ENCODE measurements at regions not wholly inside any gene's neighbourhood (a gene's known extent, or its start where the extent isn't known, plus 50 kb on each side); places are given as distances from the start of the nearest gene placed in this dataset.

- TF ChIP-seq, protein P1, sequence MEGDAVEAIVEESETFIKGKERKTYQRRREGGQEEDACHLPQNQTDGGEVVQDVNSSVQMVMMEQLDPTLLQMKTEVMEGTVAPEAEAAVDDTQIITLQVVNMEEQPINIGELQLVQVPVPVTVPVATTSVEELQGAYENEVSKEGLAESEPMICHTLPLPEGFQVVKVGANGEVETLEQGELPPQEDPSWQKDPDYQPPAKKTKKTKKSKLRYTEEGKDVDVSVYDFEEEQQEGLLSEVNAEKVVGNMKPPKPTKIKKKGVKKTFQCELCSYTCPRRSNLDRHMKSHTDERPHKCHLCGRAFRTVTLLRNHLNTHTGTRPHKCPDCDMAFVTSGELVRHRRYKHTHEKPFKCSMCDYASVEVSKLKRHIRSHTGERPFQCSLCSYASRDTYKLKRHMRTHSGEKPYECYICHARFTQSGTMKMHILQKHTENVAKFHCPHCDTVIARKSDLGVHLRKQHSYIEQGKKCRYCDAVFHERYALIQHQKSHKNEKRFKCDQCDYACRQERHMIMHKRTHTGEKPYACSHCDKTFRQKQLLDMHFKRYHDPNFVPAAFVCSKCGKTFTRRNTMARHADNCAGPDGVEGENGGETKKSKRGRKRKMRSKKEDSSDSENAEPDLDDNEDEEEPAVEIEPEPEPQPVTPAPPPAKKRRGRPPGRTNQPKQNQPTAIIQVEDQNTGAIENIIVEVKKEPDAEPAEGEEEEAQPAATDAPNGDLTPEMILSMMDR (IDR thresholded peaks at IDR 0.05), result no peak
Observed at GRCh38 chrX:44432641-44433040, 89.2 kb upstream of the EFHC2 start.

DNA sequence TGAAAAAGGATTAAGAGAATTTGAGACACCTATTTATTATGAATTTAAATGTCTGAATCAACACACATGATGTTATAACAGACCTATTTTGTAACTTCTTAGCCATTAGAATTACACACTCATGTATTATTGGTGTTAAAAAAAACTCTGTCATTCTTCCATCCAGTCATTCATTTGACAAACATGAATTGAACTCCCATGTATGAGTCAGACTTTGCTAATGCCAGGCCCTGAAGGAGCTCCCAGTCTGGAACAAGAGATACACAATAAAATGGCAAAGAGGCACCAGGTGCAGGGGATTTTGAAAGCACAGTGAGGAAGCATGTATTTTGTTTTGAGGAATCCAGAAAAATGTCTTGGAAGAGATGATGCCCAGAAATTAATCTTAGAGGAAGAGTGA is 87.7 kb upstream of the EFHC2 start:
- Histone ChIP-seq H3K9me3 (no peaks in the 10 kb centered on the region), H3K36me3 (no peaks in the 10 kb centered on the region), H3K4me3 (no peak overlapping the region), H3K27me3 (replicated peaks; ENCODE audit: insufficient read depth) (no peaks in the 10 kb centered on the region), H3K4me1 (ENCODE audit: control insufficient read depth in 1 of 2, low read depth in 2 of 2) (no peaks in the 10 kb centered on the region), H3K27ac (no peak overlapping the region)
- TF ChIP-seq, protein P1 (IDR thresholded peaks at IDR 0.05), result no peak
- DNase-seq (ENCODE audit: low spot score) (no peak), ATAC-seq (ENCODE audit: insufficient number of reproducible peaks, low FRiP score, low read depth) (no peak)

More at GRCh38 chrX:44432641-44433040, 89.2 kb upstream of the EFHC2 start:
- Histone ChIP-seq H3K36me3 (no peaks in the 10 kb centered on the region), H3K4me1 (ENCODE audit: control insufficient read depth in 1 of 2, low read depth in 2 of 2) (no peaks in the 10 kb centered on the region), H3K9me3 (no peaks in the 10 kb centered on the region), H3K4me3 (no peak overlapping the region), H3K27me3 (replicated peaks; ENCODE audit: insufficient read depth) (no peaks in the 10 kb centered on the region), H3K27ac (no peak overlapping the region)
- peak; percentile 4 for DNase-seq (ENCODE audit: low spot score)
- no peak for ATAC-seq (ENCODE audit: insufficient number of reproducible peaks, low FRiP score, low read depth)

GRCh38 chrX:44428989-44429627 is 85.6 kb upstream of the EFHC2 start:
- Histone ChIP-seq H3K27me3 (replicated peaks; ENCODE audit: insufficient read depth) (no peaks in the 10 kb centered on the region), H3K9me3 (no peaks in the 10 kb centered on the region), H3K4me1 (ENCODE audit: control insufficient read depth in 1 of 2, low read depth in 2 of 2) (no peaks in the 10 kb centered on the region), H3K4me3 (no peak overlapping the region), H3K27ac (no peak overlapping the region), H3K36me3 (no peaks in the 10 kb centered on the region)
- TF ChIP-seq, protein P1 (IDR thresholded peaks at IDR 0.05), result no peak
- ATAC-seq (ENCODE audit: insufficient number of reproducible peaks, low FRiP score, low read depth) (no peak), DNase-seq (ENCODE audit: low spot score) (no peak)

DNA sequence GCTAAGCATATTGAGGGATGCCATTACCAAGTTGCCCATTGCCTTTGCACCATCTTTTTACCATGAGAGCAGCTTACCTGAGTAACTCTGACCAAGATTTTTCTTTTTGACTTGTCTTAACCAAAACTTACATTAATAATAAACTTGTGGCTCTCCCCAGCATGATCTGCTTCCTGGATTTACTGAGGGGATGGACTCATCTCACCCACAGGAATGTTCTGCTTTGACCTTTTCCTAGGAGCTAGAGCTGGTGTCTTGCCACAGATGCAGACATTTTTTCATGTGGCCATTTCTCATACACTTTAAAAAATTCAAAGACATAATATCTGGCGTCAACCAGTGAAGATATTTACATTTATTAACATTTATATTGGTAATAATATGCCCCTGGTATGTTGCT is 79.2 kb upstream of the EFHC2 start:
- H3K27me3 ChIP-seq (replicated peaks; ENCODE audit: insufficient read depth), result no peaks in the 10 kb centered on the region
- no peak for ATAC-seq (ENCODE audit: insufficient number of reproducible peaks, low FRiP score, low read depth)
- TF ChIP-seq, protein P1 (IDR thresholded peaks at IDR 0.05), result no peak

DNA sequence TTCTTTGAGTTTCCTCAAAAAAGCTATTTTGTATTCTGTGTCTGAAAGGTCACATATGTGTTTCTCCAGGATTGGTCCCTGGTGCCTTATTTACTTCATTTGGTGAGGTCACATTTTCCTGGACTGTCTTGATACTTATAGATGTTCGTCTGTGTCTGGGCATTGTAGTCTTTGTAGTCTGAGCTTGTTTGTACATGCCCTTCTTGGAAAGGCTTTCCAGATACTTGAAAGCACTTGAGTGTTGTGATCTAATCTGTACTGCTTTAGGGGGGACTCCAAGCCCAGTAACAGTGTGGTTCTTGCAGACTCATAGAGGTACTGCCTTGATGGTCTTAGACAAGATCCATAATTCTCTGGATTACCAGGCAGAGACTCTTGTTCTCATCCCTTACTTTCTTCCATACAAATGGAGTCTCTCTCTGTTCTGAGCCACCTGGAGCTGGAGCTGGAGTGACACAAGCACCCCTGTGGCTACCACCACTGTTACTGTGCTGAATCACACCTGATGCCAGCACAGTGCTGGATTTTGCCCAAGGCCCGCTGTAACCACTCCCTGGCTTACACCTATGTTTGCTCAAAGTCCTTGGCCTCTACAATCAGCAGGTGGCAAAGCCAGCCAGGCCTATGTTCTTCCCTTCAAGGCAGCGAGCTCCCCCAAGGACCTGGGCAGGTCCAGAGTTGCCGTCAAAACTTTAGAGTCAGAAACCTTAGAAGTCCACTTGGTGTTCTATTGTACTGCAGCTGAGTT is 72.3 kb upstream of the EFHC2 start:
- TF ChIP-seq, protein P1 (IDR thresholded peaks at IDR 0.05), result no peak
- H3K36me3 ChIP-seq, result no peaks in the 10 kb centered on the region
- DNase-seq (ENCODE audit: low spot score) (no peak), ATAC-seq (ENCODE audit: insufficient number of reproducible peaks, low FRiP score, low read depth) (no peak)
- H3K4me3 ChIP-seq, result no peak overlapping the region
- no peak overlapping the region for H3K27ac ChIP-seq
- H3K27me3 ChIP-seq (replicated peaks; ENCODE audit: insufficient read depth), result no peaks in the 10 kb centered on the region
- no peaks in the 10 kb centered on the region for H3K9me3 ChIP-seq
- no peaks in the 10 kb centered on the region for H3K4me1 ChIP-seq (ENCODE audit: control insufficient read depth in 1 of 2, low read depth in 2 of 2)

More for the DNA sequence above, 79.2 kb upstream of the EFHC2 start:
- no peaks in the 10 kb centered on the region for H3K9me3 ChIP-seq
- no peak for DNase-seq (ENCODE audit: low spot score)
- no peaks in the 10 kb centered on the region for H3K36me3 ChIP-seq
- H3K27ac ChIP-seq, result no peak overlapping the region
- no peak overlapping the region for H3K4me3 ChIP-seq
- no peaks in the 10 kb centered on the region for H3K4me1 ChIP-seq (ENCODE audit: control insufficient read depth in 1 of 2, low read depth in 2 of 2)
